ENCODE measurements at regions not wholly inside any gene's neighbourhood (a gene's known extent, or its start where the extent isn't known, plus 50 kb on each side); places are given as distances from the start of the nearest gene placed in this dataset.

DNA sequence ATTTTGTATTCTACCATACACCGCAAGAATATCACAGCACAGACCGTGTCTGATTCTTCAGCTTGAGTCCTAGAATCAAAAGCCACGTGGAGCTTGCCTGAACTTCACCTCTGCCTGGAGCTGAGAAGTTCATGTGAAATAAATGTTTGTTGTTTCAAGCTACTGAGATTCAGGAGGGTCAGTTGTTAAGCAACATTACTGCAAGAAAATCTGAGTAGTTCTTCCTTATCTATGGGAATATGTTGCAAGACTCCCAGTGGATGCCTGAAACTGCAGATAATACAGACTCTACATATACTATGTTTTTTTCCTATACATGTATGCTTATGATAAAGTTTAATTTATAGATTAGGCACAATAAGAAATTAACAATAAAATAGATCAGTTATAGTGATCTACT lies 995.3 kb downstream of the TBC1D22A start:
- Histone ChIP-seq H3K27me3 (ENCODE audit: insufficient read depth, poor library complexity, severe bottlenecking) (no peaks in the 10 kb centered on the region), H3K4me1 (ENCODE audit: insufficient read depth, poor library complexity, severe bottlenecking) (no peaks in the 10 kb centered on the region), H3K36me3 (ENCODE audit: low read depth) (no peaks in the 10 kb centered on the region), H3K4me3 (ENCODE audit: severe bottlenecking) (no peak overlapping the region), H3K27ac (ENCODE audit: poor library complexity, severe bottlenecking) (no peak overlapping the region), H3K9me3 (ENCODE audit: severe bottlenecking) (no peaks in the 10 kb centered on the region)
- ATAC-seq (ENCODE audit: low read depth) = no peak
- DNase-seq (ENCODE audit: low spot score) = no peak
- TF ChIP-seq, protein P1, sequence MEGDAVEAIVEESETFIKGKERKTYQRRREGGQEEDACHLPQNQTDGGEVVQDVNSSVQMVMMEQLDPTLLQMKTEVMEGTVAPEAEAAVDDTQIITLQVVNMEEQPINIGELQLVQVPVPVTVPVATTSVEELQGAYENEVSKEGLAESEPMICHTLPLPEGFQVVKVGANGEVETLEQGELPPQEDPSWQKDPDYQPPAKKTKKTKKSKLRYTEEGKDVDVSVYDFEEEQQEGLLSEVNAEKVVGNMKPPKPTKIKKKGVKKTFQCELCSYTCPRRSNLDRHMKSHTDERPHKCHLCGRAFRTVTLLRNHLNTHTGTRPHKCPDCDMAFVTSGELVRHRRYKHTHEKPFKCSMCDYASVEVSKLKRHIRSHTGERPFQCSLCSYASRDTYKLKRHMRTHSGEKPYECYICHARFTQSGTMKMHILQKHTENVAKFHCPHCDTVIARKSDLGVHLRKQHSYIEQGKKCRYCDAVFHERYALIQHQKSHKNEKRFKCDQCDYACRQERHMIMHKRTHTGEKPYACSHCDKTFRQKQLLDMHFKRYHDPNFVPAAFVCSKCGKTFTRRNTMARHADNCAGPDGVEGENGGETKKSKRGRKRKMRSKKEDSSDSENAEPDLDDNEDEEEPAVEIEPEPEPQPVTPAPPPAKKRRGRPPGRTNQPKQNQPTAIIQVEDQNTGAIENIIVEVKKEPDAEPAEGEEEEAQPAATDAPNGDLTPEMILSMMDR (IDR thresholded peaks at IDR 0.05; ENCODE audit: poor library complexity, severe bottlenecking) = no peak

DNA sequence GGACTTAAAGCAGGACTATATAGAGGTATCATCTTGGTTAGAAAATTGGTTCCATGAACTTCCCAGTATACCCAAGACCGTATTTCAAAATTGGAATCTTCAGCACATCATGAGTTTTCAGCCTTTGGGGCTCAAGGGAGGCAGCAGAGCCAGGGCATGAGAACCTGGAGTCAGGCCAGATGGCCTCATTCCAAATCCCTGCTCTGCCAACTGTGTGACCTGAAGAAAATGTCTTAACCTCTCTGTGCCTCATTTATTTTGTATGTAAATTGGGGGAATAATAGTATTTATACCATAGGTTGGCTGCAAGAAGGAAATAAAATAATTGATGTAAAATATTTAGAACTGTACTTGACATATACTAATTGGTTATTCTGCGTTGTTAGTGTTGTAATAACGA lies 987.6 kb downstream of the TBC1D22A start:
- TF ChIP-seq, protein P1 (IDR thresholded peaks at IDR 0.05; ENCODE audit: poor library complexity, severe bottlenecking) = no peak
- ATAC-seq (ENCODE audit: low read depth) = no peak
- no peak overlapping the region for H3K27ac ChIP-seq (ENCODE audit: poor library complexity, severe bottlenecking)
- no peaks in the 10 kb centered on the region for H3K9me3 ChIP-seq (ENCODE audit: severe bottlenecking)
- no peaks in the 10 kb centered on the region for H3K4me1 ChIP-seq (ENCODE audit: insufficient read depth, poor library complexity, severe bottlenecking)
- DNase-seq (ENCODE audit: low spot score) = no peak
- H3K27me3 ChIP-seq (ENCODE audit: insufficient read depth, poor library complexity, severe bottlenecking) = peaks cover 4% of the 10 kb centered on the region
- H3K36me3 ChIP-seq (ENCODE audit: low read depth) = no peaks in the 10 kb centered on the region
- H3K4me3 ChIP-seq (ENCODE audit: severe bottlenecking) = no peak overlapping the region

DNA sequence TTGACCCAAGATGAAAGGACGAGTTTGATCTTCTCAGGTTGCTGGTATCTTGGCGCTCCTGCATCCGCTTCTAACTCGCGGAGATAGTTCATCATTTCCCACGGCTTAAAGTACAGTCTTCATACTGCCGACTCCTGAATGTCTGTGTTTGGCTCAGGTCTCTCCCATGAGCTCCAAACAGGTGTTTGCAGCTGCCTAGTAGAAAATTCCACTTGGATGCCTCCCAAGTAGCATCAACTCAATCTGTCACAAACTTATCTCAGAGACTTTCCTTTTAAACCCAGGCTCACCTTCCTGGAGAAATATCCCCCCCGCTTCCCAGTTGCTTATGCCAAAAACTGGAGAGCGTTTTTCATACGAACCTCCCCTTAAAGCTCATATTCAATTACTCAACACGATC lies 986.5 kb downstream of the TBC1D22A start:
- Histone ChIP-seq H3K9me3 (ENCODE audit: severe bottlenecking) (no peaks in the 10 kb centered on the region), H3K4me3 (ENCODE audit: severe bottlenecking) (no peak overlapping the region), H3K36me3 (ENCODE audit: low read depth) (no peaks in the 10 kb centered on the region), H3K4me1 (ENCODE audit: insufficient read depth, poor library complexity, severe bottlenecking) (no peaks in the 10 kb centered on the region), H3K27ac (ENCODE audit: poor library complexity, severe bottlenecking) (no peak overlapping the region), H3K27me3 (ENCODE audit: insufficient read depth, poor library complexity, severe bottlenecking) (peaks cover 4% of the 10 kb centered on the region)
- TF ChIP-seq, protein P1 (IDR thresholded peaks at IDR 0.05; ENCODE audit: poor library complexity, severe bottlenecking) = no peak
- no peak for ATAC-seq (ENCODE audit: low read depth)
- DNase-seq (ENCODE audit: low spot score) = no peak

DNA sequence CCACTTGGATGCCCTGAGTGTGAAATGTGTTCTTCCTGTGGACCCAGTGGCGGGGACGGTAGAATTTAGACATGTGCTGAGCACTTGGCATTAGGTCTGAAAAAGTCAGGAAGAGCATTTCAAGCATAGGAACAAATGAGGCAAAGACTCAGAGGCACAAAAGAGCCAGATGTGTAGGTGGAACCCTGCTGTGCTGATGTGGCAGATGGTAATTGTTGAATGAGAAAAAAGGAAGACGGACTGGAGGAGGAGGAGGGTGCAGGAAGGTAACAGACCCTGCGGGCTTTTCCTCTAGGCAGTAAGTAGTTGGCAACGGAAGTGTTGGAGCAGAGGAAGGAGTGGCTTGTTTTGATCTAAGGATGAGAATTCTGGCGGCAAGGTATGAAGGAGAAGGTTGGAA lies 985.8 kb downstream of the TBC1D22A start:
- no peaks in the 10 kb centered on the region for H3K9me3 ChIP-seq (ENCODE audit: severe bottlenecking)
- ATAC-seq (ENCODE audit: low read depth) (no peak), DNase-seq (ENCODE audit: low spot score) (no peak)
- H3K36me3 ChIP-seq (ENCODE audit: low read depth) = no peaks in the 10 kb centered on the region
- TF ChIP-seq, protein P1 (IDR thresholded peaks at IDR 0.05; ENCODE audit: poor library complexity, severe bottlenecking) = no peak
- no peak overlapping the region for H3K27ac ChIP-seq (ENCODE audit: poor library complexity, severe bottlenecking)
- H3K4me3 ChIP-seq (ENCODE audit: severe bottlenecking) = no peak overlapping the region
- H3K4me1 ChIP-seq (ENCODE audit: insufficient read depth, poor library complexity, severe bottlenecking) = no peaks in the 10 kb centered on the region
- peaks cover 4% of the 10 kb centered on the region for H3K27me3 ChIP-seq (ENCODE audit: insufficient read depth, poor library complexity, severe bottlenecking)

DNA sequence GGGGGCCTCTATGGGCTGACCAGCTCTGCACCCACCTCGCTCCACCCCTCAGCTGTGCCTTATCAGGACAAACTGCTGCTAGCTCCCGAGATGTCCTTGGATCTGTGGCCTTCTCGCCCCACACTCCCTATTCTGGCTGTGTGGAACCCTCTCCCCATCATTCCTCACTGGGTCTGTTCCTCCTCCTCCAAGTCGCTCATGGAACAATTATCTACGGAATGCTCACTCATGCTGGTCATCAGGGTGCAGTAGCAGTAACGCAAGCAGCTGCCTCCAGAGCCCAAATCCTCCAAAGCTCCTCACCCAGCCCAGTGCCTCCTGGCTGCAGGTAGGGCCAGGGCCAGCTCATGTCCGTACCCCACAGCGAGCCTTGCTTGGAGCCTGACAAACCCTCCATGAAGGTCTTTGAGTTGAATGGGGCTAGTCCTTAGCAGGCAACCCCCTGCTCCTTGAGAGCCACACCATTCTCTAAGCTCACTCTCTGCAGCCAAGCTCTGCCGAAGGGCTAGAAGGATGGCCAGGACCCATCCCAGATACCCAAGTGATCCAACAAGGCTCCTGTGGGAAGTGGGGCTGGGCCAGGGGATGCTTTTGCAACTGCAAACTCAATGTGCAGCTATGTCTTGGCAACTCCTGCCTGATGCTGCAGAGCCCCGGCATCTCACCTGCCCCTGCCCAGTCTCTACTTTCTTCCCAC lies 977.8 kb downstream of the TBC1D22A start:
- DNase-seq (ENCODE audit: low spot score) (no peak), ATAC-seq (ENCODE audit: low read depth) (no peak)
- no peaks in the 10 kb centered on the region for H3K36me3 ChIP-seq (ENCODE audit: low read depth)
- peaks cover 5% of the 10 kb centered on the region for H3K4me1 ChIP-seq (ENCODE audit: insufficient read depth, poor library complexity, severe bottlenecking)
- TF ChIP-seq, protein P1 (IDR thresholded peaks at IDR 0.05; ENCODE audit: poor library complexity, severe bottlenecking) = no peak
- no peaks in the 10 kb centered on the region for H3K9me3 ChIP-seq (ENCODE audit: severe bottlenecking)
- H3K27ac ChIP-seq (ENCODE audit: poor library complexity, severe bottlenecking) = no peak overlapping the region
- no peaks in the 10 kb centered on the region for H3K27me3 ChIP-seq (ENCODE audit: insufficient read depth, poor library complexity, severe bottlenecking)
- H3K4me3 ChIP-seq (ENCODE audit: severe bottlenecking) = no peak overlapping the region
